ENCODE measurements at regions not wholly inside any gene's neighbourhood (a gene's known extent, or its start where the extent isn't known, plus 50 kb on each side); places are given as distances from the start of the nearest gene placed in this dataset.

DNA sequence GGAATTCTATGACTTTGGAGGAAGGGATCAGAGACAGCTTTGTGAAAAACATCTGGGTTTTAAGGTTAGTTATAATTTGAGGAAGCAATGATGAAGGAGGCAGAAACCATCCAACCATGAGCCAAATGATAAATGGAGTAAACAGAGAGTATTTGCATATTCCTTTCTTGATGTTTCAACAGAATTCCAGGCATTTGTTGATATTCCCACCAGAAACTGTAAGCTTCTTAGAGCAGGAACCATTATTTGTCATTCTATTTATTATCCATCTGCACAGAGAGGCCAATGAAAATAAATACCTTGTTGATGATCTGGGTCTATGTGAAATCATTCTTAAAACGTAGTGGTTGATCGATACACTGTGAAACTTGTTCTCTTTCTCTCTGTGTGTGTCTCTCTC, 715.3 kb downstream of the INHBA start:
- WGBS (ENCODE audit: insufficient coverage) = no CpG with 5 or more reads among the region's 2 CpGs
- Histone ChIP-seq H3K4me3 (replicated peaks in 1 of 3; ENCODE audit: low read depth in 2 of 3, low read length in 3 of 3) (no peak overlapping the region), H3K79me2 (ENCODE audit: insufficient read depth, low read length) (no peaks in the 10 kb centered on the region), H3K4me2 (replicated peaks; ENCODE audit: extremely low read depth, low read length, poor library complexity, severe bottlenecking) (no peak overlapping the region), H3K4me1 (ENCODE audit: control insufficient read depth in 1 of 2, insufficient read depth in 2 of 2, low read length in 2 of 2) (no peaks in the 10 kb centered on the region), H2AFZ (ENCODE audit: insufficient read depth, low read depth, low read length, poor library complexity, severe bottlenecking) (no peak overlapping the region), H4K20me1 (ENCODE audit: insufficient read depth, low read length) (no peaks in the 10 kb centered on the region), H3K27ac (ENCODE audit: low read depth in 1 of 2, low read length in 2 of 2) (no peak overlapping the region), H3K36me3 (replicated peaks in 1 of 2; ENCODE audit: control insufficient read depth in 1 of 2, insufficient read depth in 2 of 2, low read length in 2 of 2) (no peaks in the 10 kb centered on the region), H3K27me3 (ENCODE audit: control insufficient read depth in 2 of 2, insufficient read depth in 2 of 2, low read length in 2 of 2) (no peaks in the 10 kb centered on the region), H3K9me3 (replicated peaks in 1 of 2; ENCODE audit: control insufficient read depth in 1 of 2, insufficient read depth in 1 of 2, low read length in 2 of 2) (no peaks in the 10 kb centered on the region), H3K9ac (ENCODE audit: insufficient read depth, low read length, poor library complexity, severe bottlenecking) (no peak overlapping the region)
- TF ChIP-seq, protein P1, sequence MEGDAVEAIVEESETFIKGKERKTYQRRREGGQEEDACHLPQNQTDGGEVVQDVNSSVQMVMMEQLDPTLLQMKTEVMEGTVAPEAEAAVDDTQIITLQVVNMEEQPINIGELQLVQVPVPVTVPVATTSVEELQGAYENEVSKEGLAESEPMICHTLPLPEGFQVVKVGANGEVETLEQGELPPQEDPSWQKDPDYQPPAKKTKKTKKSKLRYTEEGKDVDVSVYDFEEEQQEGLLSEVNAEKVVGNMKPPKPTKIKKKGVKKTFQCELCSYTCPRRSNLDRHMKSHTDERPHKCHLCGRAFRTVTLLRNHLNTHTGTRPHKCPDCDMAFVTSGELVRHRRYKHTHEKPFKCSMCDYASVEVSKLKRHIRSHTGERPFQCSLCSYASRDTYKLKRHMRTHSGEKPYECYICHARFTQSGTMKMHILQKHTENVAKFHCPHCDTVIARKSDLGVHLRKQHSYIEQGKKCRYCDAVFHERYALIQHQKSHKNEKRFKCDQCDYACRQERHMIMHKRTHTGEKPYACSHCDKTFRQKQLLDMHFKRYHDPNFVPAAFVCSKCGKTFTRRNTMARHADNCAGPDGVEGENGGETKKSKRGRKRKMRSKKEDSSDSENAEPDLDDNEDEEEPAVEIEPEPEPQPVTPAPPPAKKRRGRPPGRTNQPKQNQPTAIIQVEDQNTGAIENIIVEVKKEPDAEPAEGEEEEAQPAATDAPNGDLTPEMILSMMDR (IDR thresholded peaks at IDR 0.05) = no peak
- H3K27me3 Mint-ChIP-seq (ENCODE audit: low read depth in 3 of 3) = no peaks in the 10 kb centered on the region
- no peaks in the 10 kb centered on the region for H3K36me3 Mint-ChIP-seq
- intact Hi-C loops (cut with micrococcal nuclease) = no loop called here
- peaks cover 0 to 6% (median 2%) of the 10 kb centered on the region in 7 donors for H3K9me3 Mint-ChIP-seq
- no peaks in the 10 kb centered on the region for H3K4me1 Mint-ChIP-seq
- H3K4me3 Mint-ChIP-seq = no peak overlapping the region
- no peak overlapping the region for H3K27ac Mint-ChIP-seq
- no peak for DNase-seq

- no peaks in the 10 kb centered on the region for H3K27me3 ChIP-seq (ENCODE audit: control insufficient read depth in 2 of 2, insufficient read depth in 2 of 2, low read length in 2 of 2)
- no peak overlapping the region for H3K4me3 Mint-ChIP-seq
- no peaks in the 10 kb centered on the region for H3K36me3 Mint-ChIP-seq
- no peak overlapping the region for H3K27ac Mint-ChIP-seq
- no peak overlapping the region for H3K4me2 ChIP-seq (replicated peaks; ENCODE audit: extremely low read depth, low read length, poor library complexity, severe bottlenecking)
- no peak for DNase-seq
- H3K27ac ChIP-seq (ENCODE audit: low read depth in 1 of 2, low read length in 2 of 2) = no peak overlapping the region
- no peaks in the 10 kb centered on the region for H3K9me3 ChIP-seq (replicated peaks in 1 of 2; ENCODE audit: control insufficient read depth in 1 of 2, insufficient read depth in 1 of 2, low read length in 2 of 2)
- no peak overlapping the region for H2AFZ ChIP-seq (ENCODE audit: insufficient read depth, low read depth, low read length, poor library complexity, severe bottlenecking)
- no peaks in the 10 kb centered on the region for H3K79me2 ChIP-seq (ENCODE audit: insufficient read depth, low read length)
- H3K9ac ChIP-seq (ENCODE audit: insufficient read depth, low read length, poor library complexity, severe bottlenecking) = no peak overlapping the region
- no peaks in the 10 kb centered on the region for H3K4me1 Mint-ChIP-seq
- intact Hi-C loops (cut with micrococcal nuclease) = no loop called here
- H3K4me3 ChIP-seq (replicated peaks in 1 of 3; ENCODE audit: low read depth in 2 of 3, low read length in 3 of 3) = no peak overlapping the region
- WGBS (ENCODE audit: insufficient coverage) = 100% methylated on average over 1 of the region's 7 CpGs
- H3K36me3 ChIP-seq (replicated peaks in 1 of 2; ENCODE audit: control insufficient read depth in 1 of 2, insufficient read depth in 2 of 2, low read length in 2 of 2) = no peaks in the 10 kb centered on the region
- H3K27me3 Mint-ChIP-seq (ENCODE audit: low read depth in 3 of 3) = no peaks in the 10 kb centered on the region
- TF ChIP-seq, protein P1 (IDR thresholded peaks at IDR 0.05) = no peak
- H3K9me3 Mint-ChIP-seq = peaks cover 0 to 4% (median 2%) of the 10 kb centered on the region in 7 donors
- H4K20me1 ChIP-seq (ENCODE audit: insufficient read depth, low read length) = no peaks in the 10 kb centered on the region
- no peaks in the 10 kb centered on the region for H3K4me1 ChIP-seq (ENCODE audit: control insufficient read depth in 1 of 2, insufficient read depth in 2 of 2, low read length in 2 of 2)
Measured at GRCh38 chr7:40986351-40986873, 716.5 kb downstream of the INHBA start.

Measured in CD14-positive monocyte (primary cell).